Mammary epithelial cell (primary cell): ENCODE measurements at regions not wholly inside any gene's neighbourhood (a gene's known extent, or its start where the extent isn't known, plus 50 kb on each side); places are given as distances from the start of the nearest gene placed in this dataset.

Experiments used
- EZH2 ChIP-seq: IDR thresholded peaks from 2 replicates; pipeline ENCODE4 v1.6.1; 2012; ENCODE audit warnings: low read length, inconsistent platforms, borderline replicate concordance
- TF ChIP-seq, protein P1 (sequence below), 2 donors: IDR thresholded peaks in 1 of 2; conservative IDR thresholded peaks in 1 of 2; 2 replicates each; pipeline ENCODE4 v1.5.1; 2011 to 2012; ENCODE audit warnings: inconsistent platforms in 2 of 2, low read length in 2 of 2, mild to moderate bottlenecking in 2 of 2, control low read depth in 1 of 2, low read depth in 1 of 2; ENCODE audit not compliant: insufficient read depth in 1 of 2; ENCODE audit errors: extremely low read depth in 1 of 2

DNA sequence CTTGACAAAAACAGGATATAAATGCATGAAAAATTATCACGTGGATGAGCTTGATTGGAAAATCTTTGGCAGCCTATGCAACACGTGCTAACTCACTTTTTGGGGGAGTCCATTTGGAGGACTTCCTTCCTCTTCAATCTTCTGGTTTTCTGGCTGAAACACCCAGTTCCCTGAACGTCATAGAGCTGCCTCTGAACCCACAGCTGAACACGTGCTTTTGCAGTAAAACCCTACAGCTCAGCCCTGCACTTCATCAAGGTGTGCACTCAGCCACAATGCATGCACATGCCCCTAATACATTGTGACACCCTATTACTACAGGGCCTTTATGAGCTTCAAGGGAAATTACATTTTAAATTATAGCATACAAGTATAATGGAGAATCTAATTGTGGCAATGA lies 808.7 kb upstream of the AUTS2 start:
- TF ChIP-seq, protein P1, sequence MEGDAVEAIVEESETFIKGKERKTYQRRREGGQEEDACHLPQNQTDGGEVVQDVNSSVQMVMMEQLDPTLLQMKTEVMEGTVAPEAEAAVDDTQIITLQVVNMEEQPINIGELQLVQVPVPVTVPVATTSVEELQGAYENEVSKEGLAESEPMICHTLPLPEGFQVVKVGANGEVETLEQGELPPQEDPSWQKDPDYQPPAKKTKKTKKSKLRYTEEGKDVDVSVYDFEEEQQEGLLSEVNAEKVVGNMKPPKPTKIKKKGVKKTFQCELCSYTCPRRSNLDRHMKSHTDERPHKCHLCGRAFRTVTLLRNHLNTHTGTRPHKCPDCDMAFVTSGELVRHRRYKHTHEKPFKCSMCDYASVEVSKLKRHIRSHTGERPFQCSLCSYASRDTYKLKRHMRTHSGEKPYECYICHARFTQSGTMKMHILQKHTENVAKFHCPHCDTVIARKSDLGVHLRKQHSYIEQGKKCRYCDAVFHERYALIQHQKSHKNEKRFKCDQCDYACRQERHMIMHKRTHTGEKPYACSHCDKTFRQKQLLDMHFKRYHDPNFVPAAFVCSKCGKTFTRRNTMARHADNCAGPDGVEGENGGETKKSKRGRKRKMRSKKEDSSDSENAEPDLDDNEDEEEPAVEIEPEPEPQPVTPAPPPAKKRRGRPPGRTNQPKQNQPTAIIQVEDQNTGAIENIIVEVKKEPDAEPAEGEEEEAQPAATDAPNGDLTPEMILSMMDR (conservative IDR thresholded peaks at IDR 0.05 in 1 of 2, IDR thresholded peaks at IDR 0.05 in 1 of 2; ENCODE audit: extremely low read depth in 1 of 2, insufficient read depth in 1 of 2, low read depth in 1 of 2, low read length in 2 of 2): no peak
- TF ChIP-seq EZH2: no peak
